ENCODE measurements at regions not wholly inside any gene's neighbourhood (a gene's known extent, or its start where the extent isn't known, plus 50 kb on each side); places are given as distances from the start of the nearest gene placed in this dataset.

DNA sequence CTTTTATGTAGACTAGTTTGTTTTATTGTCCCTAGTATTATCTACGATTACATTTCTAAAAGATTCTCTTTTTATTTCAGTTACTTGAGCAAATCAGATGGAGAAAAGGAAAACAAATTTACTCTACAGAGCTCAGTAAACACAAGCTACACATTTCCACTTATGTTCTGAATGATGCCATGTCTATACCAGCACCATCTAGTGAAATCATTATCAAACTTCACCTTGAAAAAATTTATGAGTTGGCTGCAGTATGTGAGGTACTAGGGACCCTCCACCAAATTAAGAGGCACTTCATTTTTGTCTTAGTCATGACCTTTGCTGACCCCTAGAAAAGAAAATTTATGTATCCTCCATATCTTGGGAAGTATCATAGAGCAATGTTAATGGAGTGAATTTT lies 827.4 kb downstream of the SI start:
- no peaks in the 10 kb centered on the region for H3K36me3 ChIP-seq (ENCODE audit: control insufficient read depth in 1 of 2, insufficient read depth in 2 of 2, low read length in 1 of 2)
- intact Hi-C loops (cut with DNase I), result no loop called here
- H3K4me1 ChIP-seq (ENCODE audit: control insufficient read depth in 1 of 2, insufficient read depth in 2 of 2, low read length in 2 of 2), result no peaks in the 10 kb centered on the region
- H3K27ac ChIP-seq (ENCODE audit: low read depth in 1 of 2, low read length in 2 of 2), result no peak overlapping the region
- no peak overlapping the region for H3K4me3 ChIP-seq (ENCODE audit: low read length in 2 of 2)
- DNase-seq (no peak), ATAC-seq (ENCODE audit: low FRiP score) (no peak)
- H3K27me3 ChIP-seq (ENCODE audit: control insufficient read depth in 1 of 2, insufficient read depth in 2 of 2, low read length in 1 of 2), result no peaks in the 10 kb centered on the region
- H3K9me3 ChIP-seq (ENCODE audit: control insufficient read depth, low read length), result no peaks in the 10 kb centered on the region
- WGBS, 2 donors, result 90 to 97% methylated on average over 1 of the region's 1 CpG

DNA sequence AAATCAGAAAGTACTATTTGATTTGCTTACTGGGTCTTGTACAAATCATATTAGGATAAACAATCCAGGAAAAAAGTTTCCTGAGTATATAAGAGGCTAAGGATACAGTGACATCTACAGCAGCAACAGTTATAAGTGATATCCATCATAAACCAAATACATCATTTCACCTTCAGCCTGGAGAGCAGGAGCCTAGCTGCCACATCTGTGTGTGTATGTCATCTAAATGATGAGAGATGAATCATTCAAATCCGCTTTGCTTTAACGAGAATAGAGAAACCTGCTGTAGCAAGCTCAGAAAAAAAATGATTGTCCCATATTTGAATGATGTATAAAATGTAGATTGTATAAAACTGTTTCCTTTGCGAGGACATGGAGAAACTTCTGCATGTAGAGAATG lies 841.4 kb downstream of the SI start:
- Histone ChIP-seq H3K4me1 (ENCODE audit: control insufficient read depth in 1 of 2, insufficient read depth in 2 of 2, low read length in 2 of 2) (no peaks in the 10 kb centered on the region), H3K27me3 (ENCODE audit: control insufficient read depth in 1 of 2, insufficient read depth in 2 of 2, low read length in 1 of 2) (no peaks in the 10 kb centered on the region), H3K27ac (ENCODE audit: low read depth in 1 of 2, low read length in 2 of 2) (no peak overlapping the region), H3K36me3 (ENCODE audit: control insufficient read depth in 1 of 2, insufficient read depth in 2 of 2, low read length in 1 of 2) (no peaks in the 10 kb centered on the region), H3K9me3 (ENCODE audit: control insufficient read depth, low read length) (no peaks in the 10 kb centered on the region), H3K4me3 (ENCODE audit: low read length in 2 of 2) (no peak overlapping the region)
- ATAC-seq (ENCODE audit: low FRiP score) (no peak), DNase-seq (no peak)
- 83% methylated on average over 3 of the region's 3 CpGs for WGBS, 2 donors
- intact Hi-C loops (cut with DNase I), result no loop called here

DNA sequence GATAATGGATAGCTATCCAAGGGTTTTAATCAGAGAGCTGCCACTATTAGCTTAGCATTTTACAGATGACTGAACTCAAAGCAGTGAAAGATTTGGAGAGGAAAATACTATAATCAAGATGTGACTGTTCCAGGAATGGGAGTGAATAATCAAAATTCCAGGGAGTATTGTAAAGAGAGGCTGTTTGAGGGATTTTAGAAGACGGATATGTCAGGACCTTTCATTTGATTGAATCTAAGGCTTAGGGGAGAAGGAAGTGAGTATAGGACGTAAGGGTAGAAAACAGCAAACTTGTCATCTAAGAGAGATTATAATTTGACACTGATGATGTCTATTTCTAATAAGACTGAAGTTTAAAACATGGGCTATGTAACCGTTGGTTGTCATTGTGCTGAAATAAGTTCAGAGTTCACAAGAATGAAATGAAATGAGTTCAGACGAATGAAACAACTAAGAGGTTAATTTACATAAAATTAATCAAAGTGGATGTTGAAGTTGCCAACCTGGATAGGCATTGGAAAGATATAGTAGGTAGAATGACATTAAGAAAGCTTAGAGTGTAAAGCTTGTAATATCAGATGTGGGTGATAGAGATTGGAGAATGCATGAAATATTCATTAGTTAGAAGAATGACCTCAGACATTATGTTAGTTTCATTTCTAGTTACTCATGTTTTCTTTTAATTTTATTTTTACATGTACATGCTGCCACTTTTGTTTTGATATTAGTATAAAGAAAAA lies 842.8 kb downstream of the SI start:
- H3K27ac ChIP-seq (ENCODE audit: low read depth in 1 of 2, low read length in 2 of 2), result no peak overlapping the region
- H3K4me3 ChIP-seq (ENCODE audit: low read length in 2 of 2), result no peak overlapping the region
- ATAC-seq (ENCODE audit: low FRiP score) (no peak), DNase-seq (no peak)
- WGBS, 2 donors, result 54 to 63% methylated on average over 4 of the region's 4 CpGs
- H3K27me3 ChIP-seq (ENCODE audit: control insufficient read depth in 1 of 2, insufficient read depth in 2 of 2, low read length in 1 of 2), result no peaks in the 10 kb centered on the region
- H3K4me1 ChIP-seq (ENCODE audit: control insufficient read depth in 1 of 2, insufficient read depth in 2 of 2, low read length in 2 of 2), result no peaks in the 10 kb centered on the region
- no peaks in the 10 kb centered on the region for H3K36me3 ChIP-seq (ENCODE audit: control insufficient read depth in 1 of 2, insufficient read depth in 2 of 2, low read length in 1 of 2)
- H3K9me3 ChIP-seq (ENCODE audit: control insufficient read depth, low read length), result no peaks in the 10 kb centered on the region
- intact Hi-C loops (cut with DNase I), result no loop called here

DNA sequence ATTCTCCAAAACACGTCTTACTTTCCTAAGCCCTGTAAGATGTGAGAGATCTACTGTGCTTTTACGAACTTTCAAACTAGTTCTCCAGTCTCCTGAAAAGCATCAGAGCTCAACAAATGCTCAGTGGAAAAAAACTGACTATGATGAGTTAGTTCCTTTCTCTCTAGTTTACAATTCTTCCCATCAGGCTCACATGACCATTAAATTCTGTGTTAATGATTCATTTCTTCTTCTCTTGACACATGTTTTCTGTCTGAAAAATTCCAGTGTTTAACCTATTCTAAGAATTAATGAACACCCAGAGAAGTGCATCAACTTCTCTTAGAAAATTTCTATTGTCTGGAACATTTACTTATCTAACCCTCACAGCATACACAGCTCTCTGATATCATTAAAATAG lies 844.3 kb downstream of the SI start:
- WGBS, 2 donors, result 83 to 84% methylated on average over 2 of the region's 2 CpGs
- Histone ChIP-seq H3K9me3 (ENCODE audit: control insufficient read depth, low read length) (no peaks in the 10 kb centered on the region), H3K4me1 (ENCODE audit: control insufficient read depth in 1 of 2, insufficient read depth in 2 of 2, low read length in 2 of 2) (no peaks in the 10 kb centered on the region), H3K27me3 (ENCODE audit: control insufficient read depth in 1 of 2, insufficient read depth in 2 of 2, low read length in 1 of 2) (no peaks in the 10 kb centered on the region), H3K4me3 (ENCODE audit: low read length in 2 of 2) (no peak overlapping the region), H3K27ac (ENCODE audit: low read depth in 1 of 2, low read length in 2 of 2) (no peak overlapping the region), H3K36me3 (ENCODE audit: control insufficient read depth in 1 of 2, insufficient read depth in 2 of 2, low read length in 1 of 2) (no peaks in the 10 kb centered on the region)
- DNase-seq, result no peak
- no peak for ATAC-seq (ENCODE audit: low FRiP score)
- intact Hi-C loops (cut with DNase I), result no loop called here

DNA sequence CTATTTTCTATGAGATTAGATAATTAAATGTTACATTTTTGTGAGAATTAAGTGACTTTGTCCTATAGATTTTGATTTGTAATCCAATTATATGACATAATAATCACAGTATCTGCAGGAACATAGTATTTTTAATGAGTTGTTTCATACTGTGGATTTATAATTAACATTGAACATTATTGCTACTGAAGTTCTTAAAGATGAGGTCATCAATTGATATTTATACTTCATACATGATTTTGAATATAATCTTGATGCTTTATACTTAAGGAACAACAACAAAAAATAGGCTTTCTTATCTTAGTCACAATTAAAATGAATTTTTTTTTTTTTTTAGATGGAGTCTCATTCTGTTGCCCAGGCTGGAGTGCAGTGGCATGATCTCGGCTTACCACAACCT lies 846.6 kb downstream of the SI start:
- Histone ChIP-seq H3K27ac (ENCODE audit: low read depth in 1 of 2, low read length in 2 of 2) (no peak overlapping the region), H3K4me1 (ENCODE audit: control insufficient read depth in 1 of 2, insufficient read depth in 2 of 2, low read length in 2 of 2) (no peaks in the 10 kb centered on the region), H3K27me3 (ENCODE audit: control insufficient read depth in 1 of 2, insufficient read depth in 2 of 2, low read length in 1 of 2) (no peaks in the 10 kb centered on the region), H3K9me3 (ENCODE audit: control insufficient read depth, low read length) (no peaks in the 10 kb centered on the region), H3K36me3 (ENCODE audit: control insufficient read depth in 1 of 2, insufficient read depth in 2 of 2, low read length in 1 of 2) (no peaks in the 10 kb centered on the region), H3K4me3 (ENCODE audit: low read length in 2 of 2) (no peak overlapping the region)
- ATAC-seq (ENCODE audit: low FRiP score) (no peak), DNase-seq (no peak)
- WGBS, 2 donors, result 92 to 96% methylated on average over 1 of the region's 1 CpG
- intact Hi-C loops (cut with DNase I), result no loop called here

DNA sequence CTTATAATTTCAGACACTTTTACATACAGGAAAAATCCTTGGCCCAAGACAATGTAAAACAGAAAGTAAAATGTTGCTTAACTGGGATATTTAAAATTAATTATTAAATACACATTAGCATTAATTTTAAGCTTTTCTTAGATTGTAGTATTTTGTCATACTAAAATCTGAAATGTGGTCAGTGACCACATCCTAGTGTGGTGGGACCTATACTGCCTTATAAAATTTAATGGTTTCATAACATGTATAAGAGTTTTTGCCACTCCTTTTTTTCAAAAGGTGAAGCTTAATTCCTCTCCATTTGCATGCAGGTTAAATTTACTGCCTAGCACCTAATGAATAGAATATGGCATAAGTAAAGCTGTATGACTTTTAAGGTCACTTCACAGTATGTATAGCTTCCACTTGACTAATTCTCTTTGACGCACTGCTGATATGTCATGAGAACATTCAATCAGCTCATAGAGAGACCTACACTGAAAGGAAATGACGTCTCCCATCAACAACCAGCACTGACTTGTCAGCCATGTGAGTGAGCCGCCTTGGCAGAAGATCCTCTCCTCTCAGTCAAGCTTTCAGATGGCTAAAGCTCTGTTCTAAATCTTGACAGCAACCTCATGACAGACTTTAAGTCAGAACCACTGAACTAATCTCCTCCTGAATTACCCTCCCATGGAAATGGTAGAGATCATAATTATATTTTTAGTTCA lies 847.8 kb downstream of the SI start:
- no peaks in the 10 kb centered on the region for H3K36me3 ChIP-seq (ENCODE audit: control insufficient read depth in 1 of 2, insufficient read depth in 2 of 2, low read length in 1 of 2)
- 85 to 87% methylated on average over 3 of the region's 3 CpGs for WGBS, 2 donors

DNA sequence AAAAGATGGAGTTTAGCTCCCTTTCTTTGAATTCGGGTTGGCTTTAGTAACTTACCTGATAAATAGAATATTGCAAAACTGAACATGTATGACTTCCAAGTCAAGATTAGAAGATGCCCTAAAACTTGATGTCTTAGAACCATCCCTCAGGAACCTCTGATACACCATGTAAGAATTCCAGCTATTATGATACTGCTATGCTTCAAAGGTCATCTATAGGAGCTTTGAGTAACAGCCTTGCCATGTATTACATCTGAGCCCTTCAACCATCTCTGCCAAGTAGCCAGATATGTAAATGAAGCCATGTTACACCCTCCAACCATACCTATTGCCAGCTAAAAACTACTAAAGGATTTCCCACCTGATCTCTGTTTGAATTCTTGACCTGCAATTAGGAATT lies 854.2 kb downstream of the SI start:
- Histone ChIP-seq H3K27ac (ENCODE audit: low read depth in 1 of 2, low read length in 2 of 2) (no peak overlapping the region), H3K9me3 (ENCODE audit: control insufficient read depth, low read length) (no peaks in the 10 kb centered on the region), H3K36me3 (ENCODE audit: control insufficient read depth in 1 of 2, insufficient read depth in 2 of 2, low read length in 1 of 2) (no peaks in the 10 kb centered on the region), H3K4me1 (ENCODE audit: control insufficient read depth in 1 of 2, insufficient read depth in 2 of 2, low read length in 2 of 2) (no peaks in the 10 kb centered on the region), H3K4me3 (ENCODE audit: low read length in 2 of 2) (no peak overlapping the region), H3K27me3 (ENCODE audit: control insufficient read depth in 1 of 2, insufficient read depth in 2 of 2, low read length in 1 of 2) (no peaks in the 10 kb centered on the region)
- WGBS, 2 donors, result 0 to 43% methylated on average over 1 of the region's 1 CpG
- intact Hi-C loops (cut with DNase I), result no loop called here
- DNase-seq, result no peak
- no peak for ATAC-seq (ENCODE audit: low FRiP score)

More for the DNA sequence above, 847.8 kb downstream of the SI start:
- H3K4me3 ChIP-seq (ENCODE audit: low read length in 2 of 2), result no peak overlapping the region
- H3K27ac ChIP-seq (ENCODE audit: low read depth in 1 of 2, low read length in 2 of 2), result no peak overlapping the region
- no peaks in the 10 kb centered on the region for H3K9me3 ChIP-seq (ENCODE audit: control insufficient read depth, low read length)
- DNase-seq (no peak), ATAC-seq (ENCODE audit: low FRiP score) (no peak)
- no peaks in the 10 kb centered on the region for H3K4me1 ChIP-seq (ENCODE audit: control insufficient read depth in 1 of 2, insufficient read depth in 2 of 2, low read length in 2 of 2)
- no peaks in the 10 kb centered on the region for H3K27me3 ChIP-seq (ENCODE audit: control insufficient read depth in 1 of 2, insufficient read depth in 2 of 2, low read length in 1 of 2)
- intact Hi-C loops (cut with DNase I), result no loop called here

DNA sequence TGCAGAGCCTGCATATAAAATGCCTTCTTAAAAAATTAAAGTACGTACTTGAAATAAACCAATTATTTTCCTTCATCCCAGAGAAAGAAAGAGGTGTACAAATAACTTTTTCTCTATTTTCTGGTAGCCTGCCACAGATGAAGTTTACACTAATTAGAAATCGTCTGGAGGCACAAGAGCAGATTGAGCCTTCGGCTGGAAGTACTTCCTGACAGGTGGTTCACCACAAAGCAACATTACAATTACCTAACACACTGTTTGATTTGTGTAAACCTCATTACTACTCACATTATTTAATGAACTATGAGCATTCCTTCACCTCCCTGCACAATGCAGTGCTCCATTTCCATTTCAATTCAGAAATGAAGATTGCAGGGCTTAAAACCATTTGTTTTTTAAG lies 856.1 kb downstream of the SI start:
- H3K4me3 ChIP-seq (ENCODE audit: low read length in 2 of 2), result no peak overlapping the region
- intact Hi-C loops (cut with DNase I), result no loop called here
- H3K36me3 ChIP-seq (ENCODE audit: control insufficient read depth in 1 of 2, insufficient read depth in 2 of 2, low read length in 1 of 2), result no peaks in the 10 kb centered on the region
- DNase-seq, result no peak
- no peak for ATAC-seq (ENCODE audit: low FRiP score)
- no peaks in the 10 kb centered on the region for H3K4me1 ChIP-seq (ENCODE audit: control insufficient read depth in 1 of 2, insufficient read depth in 2 of 2, low read length in 2 of 2)
- no peak overlapping the region for H3K27ac ChIP-seq (ENCODE audit: low read depth in 1 of 2, low read length in 2 of 2)
- 69 to 73% methylated on average over 3 of the region's 3 CpGs for WGBS, 2 donors
- no peaks in the 10 kb centered on the region for H3K27me3 ChIP-seq (ENCODE audit: control insufficient read depth in 1 of 2, insufficient read depth in 2 of 2, low read length in 1 of 2)
- H3K9me3 ChIP-seq (ENCODE audit: control insufficient read depth, low read length), result no peaks in the 10 kb centered on the region

DNA sequence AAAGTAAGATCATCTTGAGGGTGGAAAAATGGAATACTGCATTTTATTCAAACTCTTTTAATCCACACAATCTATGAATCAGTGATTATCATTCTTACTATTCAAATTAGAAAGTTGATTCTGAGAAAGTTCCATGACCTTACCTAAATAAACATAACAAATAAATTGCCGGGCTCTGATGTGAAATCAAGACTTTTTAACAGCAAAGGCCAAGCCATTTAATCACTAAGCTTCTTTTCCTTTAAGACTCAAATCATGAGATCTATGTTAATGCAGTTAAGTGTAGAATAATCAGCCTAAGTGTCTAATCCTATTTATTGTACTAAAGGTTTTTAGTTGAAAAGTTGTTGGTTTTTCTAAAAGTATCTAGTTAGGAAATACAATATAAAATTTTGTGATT lies 857.0 kb downstream of the SI start:
- ATAC-seq (ENCODE audit: low FRiP score), result no peak
- 64 to 82% methylated on average over 1 of the region's 1 CpG for WGBS, 2 donors
- no peak overlapping the region for H3K27ac ChIP-seq (ENCODE audit: low read depth in 1 of 2, low read length in 2 of 2)

More for the DNA sequence above, 857.0 kb downstream of the SI start:
- Histone ChIP-seq H3K36me3 (ENCODE audit: control insufficient read depth in 1 of 2, insufficient read depth in 2 of 2, low read length in 1 of 2) (no peaks in the 10 kb centered on the region), H3K27me3 (ENCODE audit: control insufficient read depth in 1 of 2, insufficient read depth in 2 of 2, low read length in 1 of 2) (no peaks in the 10 kb centered on the region), H3K9me3 (ENCODE audit: control insufficient read depth, low read length) (peaks cover 2% of the 10 kb centered on the region), H3K4me3 (ENCODE audit: low read length in 2 of 2) (no peak overlapping the region), H3K4me1 (ENCODE audit: control insufficient read depth in 1 of 2, insufficient read depth in 2 of 2, low read length in 2 of 2) (no peaks in the 10 kb centered on the region)
- DNase-seq, result no peak
- intact Hi-C loops (cut with DNase I), result no loop called here

Measured in aorta (tissue), 5 donors.